SK-N-SH treated with all-trans-retinoic acid at 6 μM for 48 hours (cell line): ENCODE measurements at regions not wholly inside any gene's neighbourhood (a gene's known extent, or its start where the extent isn't known, plus 50 kb on each side); places are given as distances from the start of the nearest gene placed in this dataset.

Experiments
- ATAC-seq: fragments of 200-7000 bp; cut with Tn5 transposase; 3 replicates; pipeline ENCODE4 v1.9.1; 2020; ENCODE audit warnings: mild to moderate bottlenecking, moderate library complexity
- ARNTL ChIP-seq: fragments of 450-650 bp; formaldehyde crosslinking; IDR thresholded peaks from 2 replicates; pipeline ENCODE4 v1.5.0; 2020; ENCODE audit warnings: low read depth, mild to moderate bottlenecking, moderate library complexity, borderline replicate concordance
- BACH2 ChIP-seq: fragments of 250-450 bp; sonication (Bioruptor Pico); IDR thresholded peaks from 2 replicates; pipeline ENCODE4 v1.9.0; 2021; ENCODE audit warnings: mild to moderate bottlenecking, borderline replicate concordance
- CREB5 ChIP-seq: fragments of 250-450 bp; sonication (Bioruptor Pico); IDR thresholded peaks from 2 replicates; pipeline ENCODE4 v1.5.1; 2020; ENCODE audit warnings: low read depth, mild to moderate bottlenecking, moderate library complexity
- CSDC2 ChIP-seq: fragments of 250-450 bp; sonication (Bioruptor Pico); IDR thresholded peaks from 2 replicates; pipeline ENCODE4 v1.5.0; 2020; ENCODE audit warnings: mild to moderate bottlenecking, moderate library complexity
- CSRNP3 ChIP-seq: fragments of 250-450 bp; sonication (Bioruptor Pico); IDR thresholded peaks from 2 replicates; pipeline ENCODE4 v1.5.1; 2021; ENCODE audit warnings: mild to moderate bottlenecking, moderate library complexity
- ESRRG ChIP-seq: fragments of 250-450 bp; sonication (Bioruptor Pico); IDR thresholded peaks from 2 replicates; pipeline ENCODE4 v1.6.1; 2021; ENCODE audit warnings: mild to moderate bottlenecking
- GLIS3 ChIP-seq: fragments of 250-450 bp; sonication (Bioruptor Pico); IDR thresholded peaks from 2 replicates; pipeline ENCODE4 v1.5.0; 2020; ENCODE audit warnings: mild to moderate bottlenecking, moderate library complexity
- ISL1 ChIP-seq: fragments of 250-450 bp; sonication (Bioruptor Pico); IDR thresholded peaks from 2 replicates; pipeline ENCODE4 v2.1.2; 2022; ENCODE audit warnings: mild to moderate bottlenecking, moderate library complexity
- OSR1 ChIP-seq: fragments of 250-450 bp; sonication (Bioruptor Pico); IDR thresholded peaks from 2 replicates; pipeline ENCODE4 v1.8.0; 2022; ENCODE audit warnings: moderate library complexity, mild to moderate bottlenecking, inconsistent platforms
- POU6F1 ChIP-seq: fragments of 250-450 bp; sonication (Bioruptor Pico); IDR thresholded peaks from 2 replicates; pipeline ENCODE4 v1.8.0; 2021; ENCODE audit warnings: low read depth, mild to moderate bottlenecking, moderate library complexity, borderline replicate concordance
- PPARA ChIP-seq: fragments of 250-450 bp; sonication (Bioruptor Pico); IDR thresholded peaks from 2 replicates; pipeline ENCODE4 v1.5.0; 2020; ENCODE audit warnings: mild to moderate bottlenecking, borderline replicate concordance
- SNAI2 ChIP-seq: fragments of 250-450 bp; sonication (Bioruptor Pico); IDR thresholded peaks from 2 replicates; pipeline ENCODE4 v1.5.0; 2020; ENCODE audit warnings: mild to moderate bottlenecking, moderate library complexity
- TCF4 ChIP-seq: fragments of 250-450 bp; sonication (Bioruptor Pico); IDR thresholded peaks from 2 replicates; pipeline ENCODE4 v1.8.0; 2021; ENCODE audit warnings: mild to moderate bottlenecking, moderate library complexity, borderline replicate concordance
- TOX ChIP-seq: fragments of 250-450 bp; sonication (Bioruptor Pico); IDR thresholded peaks from 2 replicates; pipeline ENCODE4 v1.8.0; 2021; ENCODE audit warnings: mild to moderate bottlenecking, moderate library complexity, borderline replicate concordance
- TSHZ2 ChIP-seq: fragments of 250-450 bp; sonication (Bioruptor Pico); IDR thresholded peaks from 2 replicates; pipeline ENCODE4 v1.5.0; 2020; ENCODE audit warnings: mild to moderate bottlenecking, moderate library complexity
- ZC3H10 ChIP-seq: fragments of 250-450 bp; sonication (Bioruptor Pico); IDR thresholded peaks from 2 replicates; pipeline ENCODE4 v1.5.1; 2021; ENCODE audit warnings: mild to moderate bottlenecking, moderate library complexity
- ZFP3 ChIP-seq: fragments of 250-450 bp; sonication (Bioruptor Pico); IDR thresholded peaks from 2 replicates; pipeline ENCODE4 v1.5.0; 2020; ENCODE audit warnings: mild to moderate bottlenecking, moderate library complexity
- ZFP30 ChIP-seq: fragments of 450-650 bp; formaldehyde crosslinking; IDR thresholded peaks from 2 replicates; pipeline ENCODE4 v1.5.0; 2022; ENCODE audit warnings: mild to moderate bottlenecking, moderate library complexity
- ZNF565 ChIP-seq: fragments of 450-650 bp; formaldehyde crosslinking; conservative IDR thresholded peaks from 2 replicates; pipeline ENCODE4 v1.5.0; 2020; ENCODE audit warnings: low read depth, mild to moderate bottlenecking, moderate library complexity
- ZNF70 ChIP-seq: fragments of 450-650 bp; formaldehyde crosslinking; IDR thresholded peaks from 2 replicates; pipeline ENCODE4 v1.5.0; 2020; ENCODE audit warnings: mild to moderate bottlenecking, moderate library complexity
- ZNF8 ChIP-seq: fragments of 450-650 bp; formaldehyde crosslinking; IDR thresholded peaks from 2 replicates; pipeline ENCODE4 v1.5.0; 2020; ENCODE audit warnings: mild to moderate bottlenecking, moderate library complexity

GRCh38 chr6:121873595-121873994 is 438.1 kb downstream of the GJA1 start:
- no peak for TF ChIP-seq CREB5 (CRISPR knock-in tag)
- no peak for TF ChIP-seq ESRRG (CRISPR knock-in tag)
- no peak for TF ChIP-seq ZNF8 (CRISPR knock-in tag)
- no peak for TF ChIP-seq TOX
- TF ChIP-seq ZFP3 (CRISPR knock-in tag) = no peak
- ATAC-seq = no peak

- TF ChIP-seq ESRRG (CRISPR knock-in tag) (no peak), TCF4 (no peak), ZNF8 (CRISPR knock-in tag) (no peak), CSRNP3 (no peak), ZNF70 (CRISPR knock-in tag) (no peak), BACH2 (CRISPR knock-in tag) (no peak), ZC3H10 (no peak), ZNF565 (no peak), PPARA (CRISPR knock-in tag) (no peak), OSR1 (no peak), ISL1 (CRISPR knock-in tag) (no peak), ZFP3 (CRISPR knock-in tag) (no peak), POU6F1 (CRISPR knock-in tag) (no peak), CSDC2 (CRISPR knock-in tag) (no peak), TSHZ2 (CRISPR knock-in tag) (no peak), GLIS3 (no peak), ARNTL (no peak)
- no peak for ATAC-seq
Measured at GRCh38 chr6:121876721-121877120, 441.3 kb downstream of the GJA1 start.

GRCh38 chr6:121879149-121879548 is 443.7 kb downstream of the GJA1 start:
- TF ChIP-seq GLIS3 = no peak
- 0 out of 2 replicates have a peak, but pooled peaks have one; percentile 11 for TF ChIP-seq TCF4
- ATAC-seq = peak; percentile 83

GRCh38 chr6:121880831-121881230 is 445.4 kb downstream of the GJA1 start:
- no peak for ATAC-seq
- TF ChIP-seq BACH2 (CRISPR knock-in tag) (no peak), GLIS3 (no peak), CSRNP3 (no peak), ESRRG (CRISPR knock-in tag) (no peak), CREB5 (CRISPR knock-in tag) (no peak), ZFP30 (CRISPR knock-in tag) (no peak), ARNTL (no peak), CSDC2 (CRISPR knock-in tag) (no peak), ZNF8 (CRISPR knock-in tag) (no peak), PPARA (CRISPR knock-in tag) (no peak), SNAI2 (CRISPR knock-in tag) (no peak), ZNF565 (no peak), TSHZ2 (CRISPR knock-in tag) (no peak), ISL1 (CRISPR knock-in tag) (no peak), TCF4 (no peak), OSR1 (no peak)
- TF ChIP-seq, all 23 proteins: peak for 0
